NCI-H128 (cell line): ENCODE measurements at regions not wholly inside any gene's neighbourhood (a gene's known extent, or its start where the extent isn't known, plus 50 kb on each side); places are given as distances from the start of the nearest gene placed in this dataset.

Experiments
- DNase-seq: peaks from one replicate; lab custom pipeline; 2025; ENCODE audit not compliant: unreplicated experiment; lab: John Stamatoyannopoulos, UW

- no peak for DNase-seq
Measured at GRCh38 chr5:74074111-74074510, 448.1 kb downstream of the ARHGEF28 start.

- no peak for DNase-seq
Measured at GRCh38 chr5:74073257-74073656, 447.3 kb downstream of the ARHGEF28 start.

GRCh38 chr5:74072646-74073045 lies 446.6 kb downstream of the ARHGEF28 start:
- no peak for DNase-seq

- no peak for DNase-seq
Measured at GRCh38 chr5:74070766-74071165, 444.8 kb downstream of the ARHGEF28 start.

GRCh38 chr5:74069741-74070140 lies 443.7 kb downstream of the ARHGEF28 start:
- no peak for DNase-seq

- DNase-seq, result no peak
Measured at GRCh38 chr5:74067748-74068541, 441.9 kb downstream of the ARHGEF28 start.

GRCh38 chr5:74064911-74065310 lies 438.9 kb downstream of the ARHGEF28 start:
- no peak for DNase-seq

GRCh38 chr5:74064225-74064624 lies 438.2 kb downstream of the ARHGEF28 start:
- DNase-seq, result no peak

- DNase-seq, result no peak
Measured at GRCh38 chr5:74063821-74064220, 437.8 kb downstream of the ARHGEF28 start.

- DNase-seq, result no peak
Measured at GRCh38 chr5:74063346-74063745, 437.4 kb downstream of the ARHGEF28 start.

- no peak for DNase-seq
Measured at GRCh38 chr5:74061292-74061691, 435.3 kb downstream of the ARHGEF28 start.

GRCh38 chr5:74059706-74060105 lies 433.7 kb downstream of the ARHGEF28 start:
- DNase-seq, result no peak

GRCh38 chr5:74056789-74057164 lies 430.8 kb downstream of the ARHGEF28 start:
- DNase-seq, result no peak

- no peak for DNase-seq
Measured at GRCh38 chr5:74056107-74056788, 430.3 kb downstream of the ARHGEF28 start.

- no peak for DNase-seq
Measured at GRCh38 chr5:74055486-74056106, 429.6 kb downstream of the ARHGEF28 start.

GRCh38 chr5:74054641-74055421 lies 428.8 kb downstream of the ARHGEF28 start:
- DNase-seq, result no peak

GRCh38 chr5:74054139-74054538 lies 428.1 kb downstream of the ARHGEF28 start:
- no peak for DNase-seq

GRCh38 chr5:74052441-74053221 lies 426.6 kb downstream of the ARHGEF28 start:
- no peak for DNase-seq

- no peak for DNase-seq
Measured at GRCh38 chr5:74051076-74051475, 425.1 kb downstream of the ARHGEF28 start.

GRCh38 chr5:74044936-74045335 lies 418.9 kb downstream of the ARHGEF28 start:
- no peak for DNase-seq

- DNase-seq, result no peak
Measured at GRCh38 chr5:74042959-74043358, 417.0 kb downstream of the ARHGEF28 start.
